Kidney (tissue), 13 donors: ENCODE measurements at regions not wholly inside any gene's neighbourhood (a gene's known extent, or its start where the extent isn't known, plus 50 kb on each side); places are given as distances from the start of the nearest gene placed in this dataset.

Experiments
- DNase-seq, 5 donors: peaks; one replicate each; pipeline ENCODE4 v3.0.0-alpha.2; 2013 to 2020
- FAIRE-seq: peaks from 2 replicates; lab custom pipeline; 2012; peaks lifted over from hg19 to GRCh38; lab: Jason Lieb, UNC
- H3K27ac ChIP-seq, 2 donors: one replicate each; pipeline ENCODE4 v1.7.0; 2013; ENCODE audit warnings: low read depth in 2 of 2, low read length in 2 of 2, inconsistent platforms in 1 of 2
- H3K27me3 ChIP-seq: one replicate; pipeline ENCODE4 v1.7.1; 2013; ENCODE audit warnings: low read length, inconsistent platforms; ENCODE audit not compliant: control insufficient read depth, insufficient read depth
- H3K36me3 ChIP-seq, 3 donors: one replicate each; pipeline versions ENCODE4 v1.7.0 to v1.7.1; 2013; ENCODE audit warnings: low read length in 3 of 3, control low read depth in 1 of 3, inconsistent platforms in 1 of 3; ENCODE audit not compliant: insufficient read depth in 3 of 3, control insufficient read depth in 2 of 3
- H3K4me1 ChIP-seq, 3 donors: one replicate each; pipeline versions ENCODE4 v1.7.0 to v1.7.1; 2013; ENCODE audit warnings: low read length in 3 of 3, inconsistent platforms in 1 of 3, low read depth in 1 of 3; ENCODE audit not compliant: control insufficient read depth in 2 of 3, insufficient read depth in 2 of 3
- H3K4me3 ChIP-seq, 3 donors: one replicate each; pipeline versions ENCODE4 v1.7.0 to v1.8.1; 2013; ENCODE audit warnings: low read length in 3 of 3, control low read depth in 1 of 3, inconsistent platforms in 1 of 3
- H3K9ac ChIP-seq, 3 donors: one replicate each; pipeline versions ENCODE4 v1.7.0 to v1.7.1; 2013; ENCODE audit warnings: low read length in 3 of 3, control low read depth in 1 of 3, inconsistent platforms in 1 of 3
- H3K9me3 ChIP-seq, 3 donors: one replicate each; pipeline versions ENCODE4 v1.7.0 to v1.7.1; 2013; ENCODE audit warnings: low read length in 3 of 3, control low read depth in 1 of 3, inconsistent platforms in 1 of 3; ENCODE audit not compliant: control insufficient read depth in 2 of 3, insufficient read depth in 1 of 3
- intact Hi-C: fragments of 100-400 bp; cut with DNase I; formaldehyde crosslinking; loops from one replicate; pipeline ENCODE4 v1.11.1; 2022
- TF ChIP-seq, protein P1 (sequence below): IDR thresholded peaks from 3 replicates; pipeline ENCODE4 v1.5.1; 2012; ENCODE audit warnings: mild to moderate bottlenecking, moderate library complexity, borderline replicate concordance; ENCODE audit not compliant: insufficient read depth; ENCODE audit errors: extremely low read depth
- donor health status: control.
- donor health status: control.
- donor health status: control.
- donor health status: control.
- donor health status: control.
- donor health status: DM: yes; HTN: yes; CAD: no.
- donor health status: Normal renal cell carcinoma (clear cell type).

DNA sequence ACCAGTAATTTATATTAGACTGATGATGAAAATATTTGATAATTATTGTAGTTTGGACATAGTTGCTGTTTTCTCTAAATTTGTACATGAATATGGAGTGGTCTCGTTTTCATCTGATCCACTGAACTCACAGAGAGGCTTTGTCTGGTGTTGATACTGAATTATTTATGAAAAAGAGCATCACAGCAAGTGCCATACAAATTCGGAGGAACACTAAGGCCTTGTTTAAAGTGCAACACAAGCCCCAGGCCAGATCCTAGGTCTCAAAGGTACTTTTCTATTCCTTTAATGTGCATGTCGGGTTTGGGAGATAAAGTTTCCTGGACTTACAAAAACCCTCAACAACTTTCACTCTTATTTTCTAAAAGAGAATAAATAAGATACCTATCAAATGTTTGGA is 796.8 kb upstream of the EPHA6 start:
- Histone ChIP-seq H3K36me3 (no peaks in the 10 kb centered on the region), H3K27ac (no peak overlapping the region), H3K9ac (no peak overlapping the region), H3K4me3 (no peak overlapping the region), H3K9me3 (no peaks in the 10 kb centered on the region), H3K4me1 (no peaks in the 10 kb centered on the region), H3K27me3 (no peaks in the 10 kb centered on the region)
- intact Hi-C loops: no loop called here
- DNase-seq (no peak), FAIRE-seq (no peak)
- TF ChIP-seq, protein P1, sequence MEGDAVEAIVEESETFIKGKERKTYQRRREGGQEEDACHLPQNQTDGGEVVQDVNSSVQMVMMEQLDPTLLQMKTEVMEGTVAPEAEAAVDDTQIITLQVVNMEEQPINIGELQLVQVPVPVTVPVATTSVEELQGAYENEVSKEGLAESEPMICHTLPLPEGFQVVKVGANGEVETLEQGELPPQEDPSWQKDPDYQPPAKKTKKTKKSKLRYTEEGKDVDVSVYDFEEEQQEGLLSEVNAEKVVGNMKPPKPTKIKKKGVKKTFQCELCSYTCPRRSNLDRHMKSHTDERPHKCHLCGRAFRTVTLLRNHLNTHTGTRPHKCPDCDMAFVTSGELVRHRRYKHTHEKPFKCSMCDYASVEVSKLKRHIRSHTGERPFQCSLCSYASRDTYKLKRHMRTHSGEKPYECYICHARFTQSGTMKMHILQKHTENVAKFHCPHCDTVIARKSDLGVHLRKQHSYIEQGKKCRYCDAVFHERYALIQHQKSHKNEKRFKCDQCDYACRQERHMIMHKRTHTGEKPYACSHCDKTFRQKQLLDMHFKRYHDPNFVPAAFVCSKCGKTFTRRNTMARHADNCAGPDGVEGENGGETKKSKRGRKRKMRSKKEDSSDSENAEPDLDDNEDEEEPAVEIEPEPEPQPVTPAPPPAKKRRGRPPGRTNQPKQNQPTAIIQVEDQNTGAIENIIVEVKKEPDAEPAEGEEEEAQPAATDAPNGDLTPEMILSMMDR: no peak

DNA sequence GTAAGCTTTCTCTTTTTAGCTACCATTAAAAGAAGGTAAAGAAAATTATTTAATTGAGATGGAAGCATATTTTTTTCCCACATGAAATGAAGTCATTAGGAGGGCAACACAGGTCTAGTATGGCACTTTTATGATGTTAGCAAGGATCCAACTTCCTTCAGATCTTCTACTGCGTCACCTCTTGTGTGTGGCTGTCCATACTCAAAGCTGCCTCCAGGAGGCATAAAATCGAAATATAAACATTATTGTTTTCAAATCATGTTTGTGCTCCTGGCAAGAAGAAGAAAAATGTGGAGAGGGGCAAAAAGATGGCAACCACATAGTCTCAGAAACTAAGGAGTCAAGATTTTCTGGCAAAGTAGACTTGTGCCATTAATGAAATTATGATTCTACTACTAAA is 791.7 kb upstream of the EPHA6 start:
- FAIRE-seq (no peak), DNase-seq (no peak)
- no peak overlapping the region for H3K9ac ChIP-seq
- no peak overlapping the region for H3K4me3 ChIP-seq
- H3K4me1 ChIP-seq: no peaks in the 10 kb centered on the region
- no peaks in the 10 kb centered on the region for H3K9me3 ChIP-seq
- intact Hi-C loops: no loop called here
- H3K27me3 ChIP-seq: no peaks in the 10 kb centered on the region
- no peaks in the 10 kb centered on the region for H3K36me3 ChIP-seq
- no peak overlapping the region for H3K27ac ChIP-seq
- TF ChIP-seq, protein P1: no peak

DNA sequence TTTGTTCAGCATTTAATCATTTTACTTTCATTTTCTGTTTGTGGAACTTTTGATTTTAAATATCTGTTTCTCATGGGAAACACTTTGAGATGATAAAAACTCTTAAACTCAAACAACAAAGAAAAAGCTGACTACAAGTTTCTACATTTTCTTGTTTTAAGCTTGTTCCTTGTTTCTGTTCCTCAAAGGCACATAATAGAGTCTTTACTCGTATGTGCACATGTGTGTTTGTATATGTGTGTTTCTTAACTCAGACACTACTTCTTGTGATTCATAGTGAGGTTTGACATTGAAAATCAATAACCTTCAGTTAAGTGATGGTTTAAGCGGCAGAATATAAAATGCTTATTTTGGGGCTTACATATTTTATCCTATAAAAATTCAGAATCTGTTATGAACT is 786.7 kb upstream of the EPHA6 start:
- DNase-seq: no peak
- Histone ChIP-seq H3K9me3 (no peaks in the 10 kb centered on the region), H3K36me3 (no peaks in the 10 kb centered on the region), H3K9ac (no peak overlapping the region), H3K4me3 (no peak overlapping the region), H3K4me1 (no peaks in the 10 kb centered on the region), H3K27me3 (no peaks in the 10 kb centered on the region), H3K27ac (no peak overlapping the region)
- no peak for FAIRE-seq
- TF ChIP-seq, protein P1: no peak
- intact Hi-C loops: no loop called here

DNA sequence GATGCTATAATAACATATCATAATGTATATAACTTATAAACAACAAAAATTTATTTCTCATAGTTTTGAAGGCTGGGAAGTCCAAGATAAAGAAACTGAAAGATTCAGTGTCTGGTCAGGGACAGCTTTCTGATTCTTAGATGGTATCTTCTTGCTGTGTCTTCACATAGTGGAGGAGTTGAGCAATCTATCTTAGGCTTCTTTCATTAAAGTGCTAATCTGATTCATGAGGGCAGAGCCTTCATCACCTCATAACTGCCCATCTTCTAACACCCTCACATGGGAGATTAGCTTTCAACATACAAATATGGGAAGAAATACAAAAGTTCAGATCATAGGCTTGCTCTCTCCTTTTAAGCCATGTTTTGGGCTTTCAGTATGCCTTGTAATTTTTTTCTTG is 774.8 kb upstream of the EPHA6 start:
- no peak for FAIRE-seq
- TF ChIP-seq, protein P1: no peak
- H3K4me1 ChIP-seq: no peaks in the 10 kb centered on the region

More for the DNA sequence above, 774.8 kb upstream of the EPHA6 start:
- DNase-seq: no peak
- intact Hi-C loops: no loop called here
- no peak overlapping the region for H3K9ac ChIP-seq
- no peaks in the 10 kb centered on the region for H3K9me3 ChIP-seq
- no peaks in the 10 kb centered on the region for H3K27me3 ChIP-seq
- H3K27ac ChIP-seq: no peak overlapping the region
- H3K4me3 ChIP-seq: no peak overlapping the region
- H3K36me3 ChIP-seq: no peaks in the 10 kb centered on the region
